ENCODE measurements at regions not wholly inside any gene's neighbourhood (a gene's known extent, or its start where the extent isn't known, plus 50 kb on each side); places are given as distances from the start of the nearest gene placed in this dataset.
"Not testable (repeated sequence)": the region's sequence is repeated elsewhere in the genome, so short reads cannot be mapped to it uniquely, and the experiment has no call there.

DNA sequence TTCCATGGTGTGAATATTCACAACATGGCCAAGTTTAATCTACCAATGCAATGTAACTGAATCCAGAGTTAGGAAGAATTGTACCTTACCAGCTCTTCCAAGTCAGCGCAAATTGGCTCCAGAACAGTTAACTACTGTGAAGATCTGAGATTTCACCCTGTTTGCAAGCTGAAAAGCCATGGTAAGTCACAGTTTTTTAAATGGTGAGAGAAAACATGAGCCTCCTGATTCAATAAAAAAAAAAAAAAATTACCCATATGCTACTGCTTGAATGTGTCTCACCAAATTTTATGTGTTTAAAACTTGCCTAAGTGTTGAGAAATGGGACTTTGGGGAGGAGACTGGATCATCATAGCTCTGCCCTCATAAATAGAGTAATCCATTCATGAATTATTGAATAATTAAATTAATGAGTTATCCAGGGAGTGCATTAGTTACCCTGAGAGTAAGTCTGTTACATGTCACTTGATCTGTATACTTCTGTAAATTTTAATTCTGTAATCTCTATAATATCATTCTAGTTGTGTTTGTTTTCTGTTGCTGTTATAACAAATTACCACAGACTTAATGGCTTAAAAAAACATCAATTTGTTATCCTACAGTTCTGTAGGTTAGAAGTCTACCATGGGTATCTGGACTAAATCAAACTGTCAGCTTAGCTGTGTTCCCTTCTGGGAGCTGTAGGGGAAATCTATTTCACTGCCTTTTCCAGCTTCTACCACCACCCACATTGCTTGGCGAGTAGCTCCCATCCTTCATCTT lies 1355.9 kb downstream of the GRIK2 start:
- no peak for DNase-seq (ENCODE audit: low read depth)

DNA sequence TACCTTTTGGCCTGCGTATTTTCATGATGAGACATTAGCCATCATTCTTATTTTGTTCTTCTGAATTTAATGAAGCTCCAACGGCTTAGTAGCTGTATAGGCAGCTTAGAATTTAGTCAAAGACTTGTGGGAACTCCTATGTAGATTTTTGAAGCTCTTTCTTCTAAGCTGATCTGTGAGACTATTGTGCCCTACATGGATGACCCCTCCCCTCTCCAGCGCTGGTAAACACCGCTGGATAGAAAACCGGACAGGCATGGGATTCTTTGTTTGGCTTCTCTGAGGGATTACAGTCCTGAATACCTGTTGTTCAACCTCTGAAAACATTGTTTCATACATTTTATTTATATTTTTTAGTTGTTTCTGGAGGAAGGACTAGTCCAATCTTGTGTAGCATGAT lies 1353.4 kb downstream of the GRIK2 start:
- no peak for DNase-seq (ENCODE audit: low read depth)

DNA sequence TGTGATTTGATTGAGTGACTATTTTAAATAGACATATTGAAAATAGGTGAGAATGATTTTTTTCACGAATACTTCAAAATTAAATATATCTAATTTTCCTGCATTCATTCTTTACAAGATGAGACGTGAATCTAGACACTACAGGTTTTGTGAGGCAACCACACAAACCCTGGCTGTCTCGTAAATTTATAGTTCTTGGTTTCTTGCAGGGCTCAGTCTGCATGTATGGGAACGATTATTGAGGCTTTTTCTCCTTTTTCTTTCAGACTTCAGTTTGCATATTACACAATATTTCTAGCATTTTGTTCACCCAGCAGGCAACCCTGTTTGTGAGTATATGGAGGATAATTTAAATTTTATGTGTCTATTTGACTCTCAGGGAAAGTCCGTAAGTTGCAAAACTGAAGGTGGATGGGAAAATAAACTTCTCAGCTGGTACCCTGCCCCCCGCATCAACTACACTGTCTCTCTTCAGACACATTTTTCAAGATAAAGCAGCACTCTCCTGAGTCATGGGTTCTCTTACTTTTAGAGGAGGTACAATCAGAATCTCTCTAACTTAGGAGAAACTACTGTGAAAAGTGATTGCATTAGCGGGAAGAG lies 1349.3 kb downstream of the GRIK2 start:
- DNase-seq (ENCODE audit: low read depth): no peak

DNA sequence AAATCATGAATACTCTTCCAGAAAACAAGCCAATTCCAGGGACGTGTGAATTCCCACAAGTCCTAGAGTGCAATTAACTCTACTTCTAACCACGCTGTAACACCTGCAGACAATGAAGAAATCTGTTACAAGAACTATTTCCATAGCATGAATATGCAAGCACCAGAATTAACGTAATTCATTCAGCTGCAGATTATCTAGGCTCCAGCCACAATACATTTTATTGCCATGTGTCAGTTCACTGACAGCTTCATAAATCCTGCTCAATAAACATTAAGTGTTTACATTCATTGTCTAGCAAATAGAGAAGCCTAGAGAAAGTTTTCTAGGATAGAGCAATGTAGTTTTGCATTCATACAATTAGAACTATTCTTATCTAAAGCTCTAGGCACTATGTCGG lies 1348.5 kb downstream of the GRIK2 start:
- DNase-seq (ENCODE audit: low read depth): no peak

DNA sequence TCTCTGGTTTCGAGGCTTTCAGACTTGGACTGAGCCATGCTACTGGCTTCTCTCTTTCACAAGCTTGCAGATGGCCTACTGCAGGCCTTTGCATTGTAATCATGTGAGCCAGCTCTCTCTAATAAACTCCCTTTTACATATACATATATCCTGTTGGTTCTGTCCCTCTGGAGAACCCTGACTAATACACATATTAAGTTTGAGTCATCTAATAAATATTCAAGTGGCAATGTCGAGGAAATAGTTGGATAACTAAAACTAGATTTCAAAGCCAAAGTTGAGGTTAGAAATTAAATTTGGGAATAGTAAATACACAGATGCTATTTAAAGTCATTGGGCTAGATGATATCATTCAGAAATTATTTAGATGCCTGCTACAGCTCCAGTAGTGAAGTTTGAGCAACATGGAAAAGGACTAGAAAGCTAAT lies 1343.4 kb downstream of the GRIK2 start:
- no peak for DNase-seq (ENCODE audit: low read depth)

DNA sequence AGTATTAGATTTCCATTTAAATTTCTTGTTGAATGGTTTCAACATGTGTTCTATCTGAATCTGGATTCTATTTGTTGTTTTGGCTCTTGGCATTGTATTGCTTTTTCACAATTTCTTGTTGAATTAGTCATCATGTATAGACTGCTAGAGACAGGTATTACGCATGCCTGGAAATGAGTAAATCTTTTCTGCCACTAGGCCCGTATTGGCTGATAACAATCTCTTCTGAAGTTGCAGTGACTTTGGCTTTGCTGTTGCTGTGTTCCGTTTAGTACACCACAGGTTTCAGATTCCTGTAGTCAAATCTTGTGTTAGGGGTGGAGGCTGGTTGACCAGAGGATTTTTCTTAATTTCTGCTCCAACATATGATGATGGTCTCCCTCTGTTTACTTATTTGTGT lies 1339.4 kb downstream of the GRIK2 start:
- DNase-seq (ENCODE audit: low read depth): no peak

DNA sequence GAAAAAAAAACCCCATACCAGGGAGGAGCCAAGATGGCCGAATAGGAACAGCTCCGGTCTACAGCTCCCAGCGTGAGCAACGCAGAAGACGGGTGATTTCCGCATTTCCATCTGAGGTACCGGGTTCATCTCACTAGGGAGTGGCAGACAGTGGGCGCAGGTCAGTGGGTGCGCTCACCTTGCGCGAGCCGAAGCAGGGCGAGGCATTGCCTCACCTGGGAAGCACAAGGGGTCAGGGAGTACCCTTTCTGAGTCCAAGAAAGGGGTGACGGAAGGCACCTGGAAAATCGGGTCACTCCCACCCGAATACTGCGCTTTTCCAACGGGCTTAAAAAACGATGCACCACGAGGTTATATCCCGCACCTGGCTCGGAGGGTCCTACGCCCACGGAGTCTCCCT lies 1328.6 kb downstream of the GRIK2 start:
- not testable (repeated sequence) for DNase-seq (ENCODE audit: low read depth)

DNA sequence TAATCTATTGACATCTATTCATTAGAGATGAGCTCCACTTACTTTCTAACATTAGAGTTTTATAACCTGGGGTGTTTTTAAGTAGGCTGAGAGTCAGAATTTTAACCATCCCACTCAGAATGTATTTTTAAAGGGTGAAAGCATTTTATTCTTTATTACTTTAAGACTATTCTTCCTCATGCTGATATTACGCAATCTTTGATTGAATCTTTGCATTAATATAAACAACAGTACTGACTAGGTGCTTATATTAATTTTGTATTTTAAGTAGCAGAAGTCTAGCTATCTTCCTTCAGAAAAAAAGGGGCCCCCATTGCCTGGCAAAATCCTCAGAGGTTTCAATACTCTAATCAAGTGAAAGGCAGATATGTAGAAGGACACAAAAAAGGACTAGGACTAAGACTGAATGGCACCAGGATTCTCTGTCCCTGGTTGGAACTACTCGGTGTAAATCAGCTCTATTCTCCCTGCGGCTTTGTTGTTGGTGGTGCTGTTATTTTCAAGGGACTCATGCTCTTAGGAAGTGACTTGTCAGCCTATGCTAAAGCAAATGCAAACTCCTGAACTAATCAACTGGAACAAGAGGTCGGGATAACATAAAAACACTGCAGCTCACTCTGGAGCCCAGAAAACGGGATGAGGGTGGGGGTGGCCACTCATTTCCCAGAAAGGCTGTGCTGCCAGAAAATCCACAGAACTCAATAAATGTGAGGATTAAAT lies 1324.4 kb downstream of the GRIK2 start:
- no peak for DNase-seq (ENCODE audit: low read depth)

DNA sequence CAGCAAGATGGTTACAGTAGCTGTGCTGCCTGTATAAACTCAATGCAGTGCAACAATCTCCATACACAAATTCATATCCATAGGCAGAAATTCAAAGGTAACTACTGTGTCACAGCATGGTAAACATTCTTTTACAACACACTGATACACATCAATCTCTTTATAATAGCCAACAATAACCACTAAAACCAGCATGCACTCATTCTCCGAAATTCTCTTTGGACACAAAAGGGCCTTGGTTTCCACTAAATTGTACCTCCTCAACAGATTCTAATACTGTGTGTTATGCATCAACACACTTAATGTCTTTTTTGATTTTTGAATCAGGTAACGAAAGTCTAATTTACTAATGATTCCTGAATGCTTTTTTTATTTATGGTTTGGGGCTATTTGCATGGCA lies 1323.7 kb downstream of the GRIK2 start:
- DNase-seq (ENCODE audit: low read depth): no peak

DNA sequence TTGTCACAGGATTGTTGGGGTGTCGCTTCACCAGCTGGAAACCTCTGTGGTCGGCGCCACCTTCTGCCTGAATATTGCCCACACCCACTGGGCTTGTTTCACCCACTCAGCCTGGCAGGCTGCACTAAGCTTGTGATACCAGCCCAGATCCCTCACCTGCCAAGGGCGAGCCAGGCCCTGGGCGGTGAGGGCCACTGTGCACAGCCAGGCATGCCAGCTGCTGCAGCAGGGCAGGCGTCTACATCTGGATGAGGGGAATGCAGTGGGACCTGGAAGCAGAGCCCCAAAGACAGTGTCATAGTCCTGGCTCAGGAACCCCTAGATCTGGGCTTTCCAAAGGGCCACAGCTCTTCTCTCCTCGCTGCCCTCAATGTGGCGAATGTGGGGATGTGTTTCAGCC lies 1307.5 kb downstream of the GRIK2 start:
- DNase-seq (ENCODE audit: low read depth): no peak

DNA sequence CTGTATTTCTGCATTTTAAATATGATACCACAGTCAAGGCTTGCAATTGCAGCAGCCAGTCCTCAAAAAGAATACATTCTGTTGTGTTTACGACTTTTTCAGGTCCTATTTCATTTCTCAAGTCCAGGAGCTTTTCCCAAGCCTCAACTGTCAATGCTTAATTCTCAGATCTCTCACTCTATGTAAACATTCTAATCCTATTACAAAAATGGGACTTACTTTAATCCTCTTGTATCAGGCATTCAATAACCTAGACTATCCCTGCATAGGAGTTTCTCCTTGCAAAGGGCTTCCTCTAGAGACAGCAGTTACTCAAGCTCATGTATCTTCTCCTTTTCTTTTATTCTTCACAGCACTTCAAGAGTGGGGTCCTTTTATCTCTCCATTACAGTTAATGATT lies 1293.0 kb downstream of the GRIK2 start:
- no peak for DNase-seq (ENCODE audit: low read depth)

DNA sequence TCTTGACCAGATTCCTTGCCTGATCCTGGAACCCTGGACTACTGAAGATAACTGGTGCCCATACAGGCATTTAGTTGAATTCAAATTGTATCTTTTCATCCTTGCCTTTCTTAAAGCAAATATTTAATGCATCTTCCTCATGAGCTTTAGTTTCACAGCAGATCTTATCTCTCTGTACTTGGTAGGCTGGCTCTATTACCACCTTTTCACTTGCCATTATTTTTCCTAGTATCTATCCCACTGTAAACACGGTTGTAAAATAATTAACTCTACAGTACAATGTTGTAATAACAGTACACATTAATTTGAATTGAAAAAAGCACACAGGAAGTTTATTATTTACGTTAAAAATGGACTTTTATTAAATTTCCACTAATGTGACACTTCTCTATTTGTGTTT lies 1286.9 kb downstream of the GRIK2 start:
- no peak for DNase-seq (ENCODE audit: low read depth)

DNA sequence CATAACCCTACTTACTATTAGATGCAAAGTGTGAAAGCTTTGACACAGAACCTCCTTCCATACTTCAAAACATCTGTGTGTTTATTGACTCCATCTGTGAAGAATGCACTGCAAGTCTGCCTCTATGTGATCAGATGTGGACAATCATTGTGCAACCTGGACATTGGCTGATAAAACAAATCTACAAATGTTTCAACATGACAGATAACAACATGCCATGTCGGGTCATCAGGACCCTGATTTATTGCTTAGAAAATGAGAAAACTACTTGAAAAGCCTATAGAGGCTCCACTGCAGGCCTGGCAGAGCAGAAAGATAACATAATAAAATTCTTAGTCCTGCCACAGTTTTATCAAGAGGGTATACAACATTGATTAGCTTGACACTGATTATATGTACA lies 1286.4 kb downstream of the GRIK2 start:
- DNase-seq (ENCODE audit: low read depth): no peak

DNA sequence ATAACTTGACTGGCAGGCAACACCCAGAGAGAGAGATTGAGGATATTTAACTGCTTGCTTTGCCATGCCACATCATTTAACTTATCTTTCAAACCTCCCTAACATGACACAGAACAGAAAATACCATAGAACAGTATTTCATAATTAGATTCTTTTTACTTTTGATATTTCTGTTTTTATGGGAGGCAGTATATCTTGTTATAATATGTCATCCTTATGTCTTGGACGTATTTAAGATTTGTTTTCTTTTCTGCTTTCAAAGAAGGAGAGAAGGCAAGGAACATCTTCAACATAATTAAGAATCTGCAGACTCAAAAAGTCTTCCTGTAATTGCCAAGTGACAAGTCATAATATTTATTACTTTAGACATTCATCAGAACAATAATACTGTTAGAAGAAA lies 1283.7 kb downstream of the GRIK2 start:
- DNase-seq (ENCODE audit: low read depth): no peak

DNA sequence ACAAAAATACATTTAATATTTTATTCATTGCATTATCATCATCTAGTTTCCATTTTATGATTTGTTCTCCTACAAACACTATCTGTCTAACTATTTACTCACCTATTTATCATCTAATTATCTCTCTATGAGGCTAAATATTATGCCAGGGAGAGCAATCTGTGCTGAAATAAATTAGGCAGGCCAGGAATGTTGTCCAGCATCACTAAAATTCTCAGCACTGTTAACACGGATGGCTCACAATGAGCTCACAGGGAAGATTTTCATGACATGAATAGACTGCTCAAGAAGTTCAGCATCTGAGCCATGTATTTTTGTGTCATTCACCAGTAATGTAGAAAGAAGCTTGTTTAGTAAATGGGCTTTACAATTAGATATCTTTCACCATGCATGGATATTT lies 1277.2 kb downstream of the GRIK2 start:
- no peak for DNase-seq (ENCODE audit: low read depth)

DNA sequence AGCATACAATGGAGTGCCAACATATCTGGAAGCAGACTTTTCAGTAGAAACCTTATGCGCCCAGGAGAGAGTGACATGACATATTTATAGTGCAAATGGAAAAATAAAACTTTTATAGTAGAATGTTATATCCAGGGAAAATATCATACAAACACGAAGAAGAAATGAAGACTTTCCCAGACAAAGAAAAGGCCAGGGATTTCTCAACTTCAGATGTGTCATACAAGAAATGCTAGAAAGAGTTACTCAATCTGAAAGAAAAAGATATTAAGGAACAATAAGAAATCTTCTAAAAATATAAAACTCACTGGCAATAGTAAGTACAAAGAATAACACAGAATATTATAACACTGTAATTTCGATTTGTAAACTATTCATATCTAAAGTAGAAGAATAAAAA lies 1269.3 kb downstream of the GRIK2 start:
- DNase-seq (ENCODE audit: low read depth): no peak

DNA sequence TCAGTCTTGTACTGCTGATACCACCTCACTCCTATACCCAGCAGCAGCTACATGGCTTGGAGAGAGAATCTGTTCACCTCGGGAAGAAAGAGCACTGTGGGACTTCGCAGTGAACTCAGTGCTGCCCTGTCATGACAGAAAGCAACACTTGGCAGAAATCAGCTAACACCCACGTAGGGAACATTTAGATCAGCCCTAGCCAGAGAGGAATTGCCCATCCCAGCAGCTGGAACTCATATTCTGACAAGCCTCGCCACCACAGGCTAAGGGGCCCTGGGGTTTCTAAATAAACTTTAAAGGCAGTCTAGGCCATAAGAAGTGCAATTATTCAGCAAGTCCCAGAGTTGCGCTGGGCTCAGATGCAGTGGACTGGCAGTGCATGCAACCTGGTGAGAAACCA lies 1266.8 kb downstream of the GRIK2 start:
- no peak for DNase-seq (ENCODE audit: low read depth)

DNA sequence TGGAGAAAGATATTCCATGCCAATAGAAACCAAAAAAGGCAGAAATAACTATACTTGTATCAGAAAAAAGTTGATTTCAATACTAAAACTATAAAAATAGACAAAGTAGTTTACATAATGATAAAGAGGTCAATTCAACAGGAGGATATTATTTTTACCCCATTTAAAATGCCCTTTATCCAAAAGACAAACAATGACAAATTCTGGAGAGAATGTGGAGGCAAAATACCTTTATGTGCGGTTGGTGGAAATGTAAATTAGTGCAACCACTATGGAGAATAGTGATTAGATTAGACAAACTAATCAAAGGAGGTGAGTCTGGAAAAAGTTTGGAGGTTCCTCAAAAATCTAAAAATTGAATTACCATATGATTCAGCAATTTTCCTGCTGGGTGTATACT lies 1262.3 kb downstream of the GRIK2 start:
- no peak for DNase-seq (ENCODE audit: low read depth)

DNA sequence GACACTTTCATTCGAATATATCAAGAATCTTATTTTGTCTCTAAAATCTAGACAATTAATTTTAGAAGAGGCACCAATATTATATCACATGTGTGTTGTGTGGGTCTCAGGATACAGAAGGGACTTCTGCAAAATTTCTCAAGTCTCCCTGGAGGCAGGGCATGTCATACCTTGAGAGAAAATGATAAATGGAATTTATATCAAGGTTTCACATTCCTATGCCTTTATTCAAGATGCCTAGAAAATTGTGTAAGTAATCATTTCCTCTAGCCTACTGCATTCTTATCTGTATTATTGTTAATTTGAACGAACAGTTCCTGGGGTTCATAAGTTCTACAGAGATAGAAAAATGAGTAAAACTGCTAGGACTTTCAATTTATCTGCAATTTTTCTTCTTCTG lies 1247.9 kb downstream of the GRIK2 start:
- no peak for DNase-seq (ENCODE audit: low read depth)

DNA sequence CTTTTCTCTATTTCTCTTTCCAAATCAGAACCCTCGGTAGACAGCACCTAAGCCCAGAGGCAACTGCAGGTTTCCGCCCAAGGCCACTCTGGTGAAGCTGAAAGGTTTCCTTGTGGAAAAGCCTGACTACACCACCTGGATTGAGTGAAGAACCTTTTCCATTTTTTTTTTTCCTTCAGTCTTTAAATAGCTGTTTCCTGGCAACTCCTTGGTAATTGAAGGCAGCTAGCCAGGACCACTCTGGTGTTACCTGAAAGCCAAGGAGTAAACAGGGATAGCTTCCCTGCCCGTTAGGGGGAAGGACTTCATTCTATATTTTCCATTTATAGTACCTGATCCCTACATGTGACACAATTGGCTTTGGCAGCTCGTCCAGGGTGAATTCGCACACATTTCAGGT lies 1238.4 kb downstream of the GRIK2 start:
- DNase-seq (ENCODE audit: low read depth): no peak

DNA sequence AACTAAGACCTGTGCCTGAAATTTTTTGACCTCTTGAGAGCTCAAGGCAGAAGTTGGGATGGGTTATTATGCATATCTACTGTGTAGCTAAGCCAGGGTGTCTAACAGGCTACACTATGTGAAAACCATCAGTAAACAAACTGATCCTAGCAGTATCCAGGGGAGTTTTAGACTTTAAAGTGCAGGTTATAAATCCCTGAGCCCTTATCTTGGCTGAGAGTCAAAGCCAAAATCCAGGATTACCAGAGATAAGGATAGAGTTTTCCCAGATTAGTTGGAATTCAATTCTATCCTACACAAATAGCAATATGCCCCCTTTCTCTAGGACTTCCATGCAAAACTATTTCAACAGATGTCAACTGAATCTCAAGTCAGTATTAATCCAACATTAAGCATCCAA lies 1229.7 kb downstream of the GRIK2 start:
- no peak for DNase-seq (ENCODE audit: low read depth)

DNA sequence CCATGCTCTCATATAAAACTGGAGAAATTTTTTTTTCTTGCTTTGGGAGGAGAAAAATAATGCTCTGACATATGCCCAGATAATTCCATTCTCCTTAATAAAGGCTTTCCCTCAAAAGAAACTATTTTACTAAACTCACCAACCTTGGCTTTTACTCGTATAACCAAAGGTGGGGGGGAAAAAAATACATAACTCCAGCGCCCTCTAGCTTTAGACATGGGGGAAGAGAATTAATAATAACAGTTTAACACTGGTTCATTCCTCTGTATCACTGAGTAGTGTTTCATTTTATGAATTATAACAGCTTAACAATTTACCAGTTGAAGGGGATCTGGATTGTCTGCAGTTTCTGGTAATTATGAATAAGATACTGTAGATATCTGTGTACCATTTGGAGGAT lies 1226.1 kb downstream of the GRIK2 start:
- DNase-seq (ENCODE audit: low read depth): no peak

DNA sequence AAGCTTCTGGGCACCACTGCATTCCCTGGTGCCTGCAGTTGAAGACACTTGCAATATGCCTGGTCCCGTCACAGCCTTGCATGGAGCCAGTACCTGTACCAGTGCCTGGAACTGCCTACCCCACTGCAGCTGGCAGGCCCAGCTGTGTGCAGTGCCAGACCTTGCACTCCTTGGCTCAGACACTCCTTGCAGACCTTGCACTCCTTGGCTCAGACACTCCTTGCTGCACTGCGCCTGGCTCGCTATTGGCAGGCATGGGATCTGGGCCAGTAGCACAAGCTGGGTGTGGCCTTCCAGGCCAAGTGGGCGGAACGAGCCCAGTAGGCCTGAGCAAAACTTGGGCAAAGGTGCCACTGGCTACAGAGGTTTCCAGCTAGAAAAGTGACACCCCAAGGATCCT lies 1189.1 kb downstream of the GRIK2 start:
- no peak for DNase-seq (ENCODE audit: low read depth)

Measured in activated T-cell treated with anti-CD3 and anti-CD28 coated beads for 1 hour (primary cell).